GM13976 (cell line): ENCODE measurements at regions not wholly inside any gene's neighbourhood (a gene's known extent, or its start where the extent isn't known, plus 50 kb on each side); places are given as distances from the start of the nearest gene placed in this dataset.

Source experiments
- DNase-seq: peaks from one replicate; pipeline ENCODE4 v3.0.0; 2012; ENCODE audit warnings: low spot score
- CTCF ChIP-seq: IDR thresholded peaks from 2 replicates; pipeline ENCODE4 v1.5.1; 2012; ENCODE audit warnings: borderline replicate concordance, mild to moderate bottlenecking; ENCODE audit not compliant: insufficient read depth; ENCODE audit errors: extremely low read depth, missing control alignments, control extremely low read depth
- in situ Hi-C: fragments of 300-500 bp; cut with MboI; formaldehyde crosslinking; loops from one replicate; pipeline ENCODE4 v1.12.0; 2022; ENCODE audit warnings: low sequenced_read_pairs, mixed read lengths, inconsistent platforms; ENCODE audit not compliant: unreplicated experiment

DNA sequence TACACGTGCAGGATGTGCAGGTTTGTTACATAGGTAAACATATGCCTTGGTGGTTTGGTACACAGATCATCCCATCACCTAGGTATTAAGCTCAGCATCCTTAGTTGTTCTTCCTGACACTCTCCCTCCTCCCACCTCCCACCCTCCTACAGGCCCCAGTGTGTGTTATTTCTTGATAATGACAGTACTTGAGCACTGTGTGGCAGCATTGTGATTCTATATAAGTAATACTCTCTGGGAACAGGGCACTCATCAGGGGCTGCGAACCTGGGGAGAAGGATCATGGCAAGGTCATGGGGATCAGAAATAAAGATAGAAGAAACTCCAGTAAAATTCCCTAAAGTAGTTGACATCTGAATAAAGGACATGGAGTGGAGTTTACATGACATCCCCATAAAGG, 1256.2 kb upstream of the CRIM1 start:
- in situ Hi-C loops = no loop called here
- no peak for DNase-seq
- TF ChIP-seq CTCF = no peak

- no peak for TF ChIP-seq CTCF
- in situ Hi-C loops = no loop called here
- DNase-seq = no peak
These were observed 1273.5 kb upstream of the CRIM1 start for GRCh38 chr2:35082072-35082471.

GRCh38 chr2:35081622-35082015, 1274.0 kb upstream of the CRIM1 start:
- in situ Hi-C loops = no loop called here
- no peak for DNase-seq
- TF ChIP-seq CTCF = no peak

DNA sequence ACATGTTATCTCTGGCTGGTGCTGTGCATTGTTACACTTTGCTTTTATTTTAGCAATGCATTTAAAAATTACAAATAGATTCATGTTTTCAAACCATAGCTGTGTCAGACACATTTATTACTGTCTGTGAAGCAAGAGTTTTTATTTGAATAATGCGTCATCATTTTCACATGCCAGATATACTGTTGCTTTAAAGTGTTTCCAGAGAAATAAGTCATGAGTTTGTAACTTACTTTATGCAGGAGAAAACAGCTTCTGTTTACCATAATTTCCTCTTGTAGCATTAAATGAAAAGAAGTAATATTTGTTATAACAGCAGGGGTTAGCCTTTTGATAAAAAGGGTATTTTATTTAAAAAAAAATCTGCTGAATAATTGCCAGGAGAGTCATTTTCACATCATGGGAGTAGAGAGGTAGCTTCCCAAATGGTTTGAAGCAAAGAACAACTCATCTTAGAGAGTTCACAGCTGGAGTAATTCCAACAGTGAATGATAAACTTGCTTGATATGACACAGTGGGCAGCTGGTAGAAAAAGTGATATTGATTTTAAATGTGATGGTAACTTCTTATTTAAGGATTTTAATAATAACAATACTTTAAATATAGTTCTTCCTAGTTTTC, 1274.5 kb upstream of the CRIM1 start:
- no peak for TF ChIP-seq CTCF
- in situ Hi-C loops = no loop called here
- DNase-seq = no peak

DNA sequence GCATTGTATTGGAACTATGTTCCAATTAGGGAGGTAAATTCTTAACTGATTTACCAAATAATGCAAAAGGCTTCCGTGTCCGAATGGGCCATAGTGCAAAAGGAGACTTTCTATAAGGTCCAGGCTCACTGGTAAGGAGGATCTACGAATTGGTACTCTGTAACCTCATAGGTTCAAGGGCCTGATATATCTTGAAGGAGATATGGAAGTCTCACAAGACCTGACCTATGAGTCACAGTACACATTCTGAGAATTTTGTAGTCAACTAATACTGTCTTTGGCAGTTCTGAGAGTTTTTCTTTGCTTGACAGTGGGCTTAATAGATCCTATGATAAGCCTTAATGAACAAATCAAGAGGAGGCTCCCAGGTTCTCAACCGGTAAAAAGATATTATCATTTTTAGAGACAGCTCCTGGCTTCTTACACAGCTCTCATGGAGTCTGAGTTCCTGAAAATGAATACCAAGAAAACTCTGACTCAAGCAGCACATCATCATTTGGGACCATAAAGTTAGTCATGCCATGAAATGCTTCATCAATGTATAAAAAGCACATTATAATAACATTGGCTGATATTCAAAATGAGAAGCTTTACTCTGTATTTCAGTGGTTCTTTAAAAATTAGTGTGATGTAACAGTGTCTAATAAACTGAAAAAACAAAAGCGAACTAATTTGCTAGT, 1275.2 kb upstream of the CRIM1 start:
- no peak for DNase-seq
- TF ChIP-seq CTCF = no peak
- in situ Hi-C loops = no loop called here

GRCh38 chr2:35067420-35067819, 1288.2 kb upstream of the CRIM1 start:
- no peak for DNase-seq
- in situ Hi-C loops = no loop called here
- TF ChIP-seq CTCF = no peak
